ENCODE measurements at regions not wholly inside any gene's neighbourhood (a gene's known extent, or its start where the extent isn't known, plus 50 kb on each side); places are given as distances from the start of the nearest gene placed in this dataset.

GRCh38 chr3:186487819-186488218, 56.4 kb downstream of the CRYGS start:
- no peak for DNase-seq

GRCh38 chr3:186487037-186487436, 57.1 kb downstream of the CRYGS start:
- DNase-seq = no peak

- DNase-seq = no peak
Observed at GRCh38 chr3:186483611-186484340, 60.4 kb downstream of the CRYGS start.

- peak in 1 of 2 donors; percentile 26 for DNase-seq
Observed at GRCh38 chr3:186481526-186481925, 62.7 kb downstream of the CRYGS start.

- DNase-seq = no peak
Observed at GRCh38 chr3:186477876-186478275, 66.3 kb downstream of the CRYGS start.

- DNase-seq = no peak
Observed at GRCh38 chr3:186477033-186477432, 67.1 kb downstream of the CRYGS start.

GRCh38 chr3:186476541-186476940, 67.6 kb downstream of the CRYGS start:
- no peak for DNase-seq

- DNase-seq = no peak
Observed at GRCh38 chr3:186476044-186476468, 68.1 kb downstream of the CRYGS start.

- no peak for DNase-seq
Observed at GRCh38 chr3:186473166-186473565, 71.0 kb downstream of the CRYGS start.

GRCh38 chr3:186472456-186473008, 71.6 kb downstream of the CRYGS start:
- no peak for DNase-seq

GRCh38 chr3:186471771-186472170, 72.4 kb downstream of the CRYGS start:
- no peak for DNase-seq

GRCh38 chr3:186469525-186469924, 74.7 kb downstream of the CRYGS start:
- no peak for DNase-seq

- no peak for DNase-seq
Observed at GRCh38 chr3:186467969-186468368, 76.2 kb downstream of the CRYGS start.

- no peak for DNase-seq
Observed at GRCh38 chr3:186466391-186466974, 77.7 kb downstream of the CRYGS start.

GRCh38 chr3:186465508-186465907, 78.7 kb downstream of the CRYGS start:
- no peak for DNase-seq

- no peak for DNase-seq
Observed at GRCh38 chr3:186464424-186465093, 79.6 kb downstream of the CRYGS start.

GRCh38 chr3:186461141-186461540, 83.0 kb downstream of the CRYGS start:
- no peak for DNase-seq

- DNase-seq = no peak
Observed at GRCh38 chr3:186459108-186459467, 85.1 kb downstream of the CRYGS start.

- DNase-seq = no peak
Observed at GRCh38 chr3:186458306-186459107, 85.7 kb downstream of the CRYGS start.

- no peak for DNase-seq
Observed at GRCh38 chr3:186457236-186457635, 86.9 kb downstream of the CRYGS start.

- no peak for DNase-seq
Observed at GRCh38 chr3:186456731-186457191, 87.4 kb downstream of the CRYGS start.

- DNase-seq = no peak
Observed at GRCh38 chr3:186454881-186455703, 89.1 kb downstream of the CRYGS start.

Measured in bone marrow (tissue), 2 donors.